ENCODE measurements at regions not wholly inside any gene's neighbourhood (a gene's known extent, or its start where the extent isn't known, plus 50 kb on each side); places are given as distances from the start of the nearest gene placed in this dataset.
A peak's percentile ranks its signal among the peaks of the same experiment; 100 is the strongest.
"Not testable (repeated sequence)": the region's sequence is repeated elsewhere in the genome, so short reads cannot be mapped to it uniquely, and the experiment has no call there.

- ATAC-seq (no peak), DNase-seq (no peak)
- Histone ChIP-seq H3K4me3 (ENCODE audit: low read length) (no peak overlapping the region), H3K4me2 (ENCODE audit: low read length) (no peak overlapping the region), H3K27me3 (ENCODE audit: low read length) (no peaks in the 10 kb centered on the region), H3K4me1 (ENCODE audit: insufficient read depth, low read length) (no peaks in the 10 kb centered on the region), H3K9ac (ENCODE audit: low read length) (no peak overlapping the region), H3K36me3 (ENCODE audit: low read depth, low read length) (peaks cover 10% of the 10 kb centered on the region), H3K9me2 (replicated peaks; ENCODE audit: low read length) (no peaks in the 10 kb centered on the region), H3F3A (ENCODE audit: low read length, unreplicated experiment) (no peaks in the 10 kb centered on the region), H4K20me1 (ENCODE audit: low read length) (peaks cover 3% of the 10 kb centered on the region; the same call in 1 of the 2 replicates), H3K9me3 (ENCODE audit: low read length) (no peaks in the 10 kb centered on the region), H3K27ac (ENCODE audit: low read length) (no peak overlapping the region), H2AFZ (ENCODE audit: low read length) (no peak overlapping the region), H3K79me2 (ENCODE audit: low read length) (peaks cover 19% of the 10 kb centered on the region)
- POLR2A ChIA-PET (ENCODE audit: unreplicated experiment), result no interaction called here
- TF ChIP-seq EZH2phosphoT487 (IDR thresholded peaks at IDR 0.05; ENCODE audit: borderline replicate concordance, low read length), result no peak
- no peak for TF ChIP-seq CTCF (conservative IDR thresholded peaks at IDR 0.05; ENCODE audit: low read depth, low read length)
- no peak for TF ChIP-seq EZH2 (IDR thresholded peaks at IDR 0.05; ENCODE audit: low read length, unreplicated experiment)
- CTCF ChIA-PET, result no interaction called here
- intact Hi-C loops (cut with micrococcal nuclease), result no loop called here
- BruUV-seq (replicated peaks), result no TSS peak
These were observed 70.5 kb upstream of the KCTD7 start for GRCh38 chr7:66558201-66558641.

GRCh38 chr7:66558660-66559465 is 69.8 kb upstream of the KCTD7 start:
- no TSS peak for BruUV-seq (replicated peaks)
- H3K36me3 ChIP-seq (ENCODE audit: low read depth, low read length), result peaks cover 10% of the 10 kb centered on the region
- no peak overlapping the region for H2AFZ ChIP-seq (ENCODE audit: low read length)
- no peak overlapping the region for H3K9ac ChIP-seq (ENCODE audit: low read length)
- H3K4me3 ChIP-seq (ENCODE audit: low read length), result no peak overlapping the region
- H3K79me2 ChIP-seq (ENCODE audit: low read length), result peaks cover 26% of the 10 kb centered on the region
- ATAC-seq, result peak; percentile 81
- H3K27me3 ChIP-seq (ENCODE audit: low read length), result no peaks in the 10 kb centered on the region
- H3K9me2 ChIP-seq (replicated peaks; ENCODE audit: low read length), result no peaks in the 10 kb centered on the region
- DNase-seq, result peak; percentile 11
- no peak overlapping the region for H3K27ac ChIP-seq (ENCODE audit: low read length)
- intact Hi-C loops (cut with micrococcal nuclease), result no loop called here
- no peaks in the 10 kb centered on the region for H3K9me3 ChIP-seq (ENCODE audit: low read length)
- ChIA-PET POLR2A (ENCODE audit: unreplicated experiment) (interaction anchor here (0.7 kb wide), 1 partner anchor 29 kb away, joined by 3 read pairs; no protein-coding TSS in a partner anchor), CTCF (no interaction called here)
- H3K4me2 ChIP-seq (ENCODE audit: low read length), result no peak overlapping the region
- H4K20me1 ChIP-seq (ENCODE audit: low read length), result peaks cover 3% of the 10 kb centered on the region; the same call in 1 of the 2 replicates
- no peaks in the 10 kb centered on the region for H3F3A ChIP-seq (ENCODE audit: low read length, unreplicated experiment)
- no peaks in the 10 kb centered on the region for H3K4me1 ChIP-seq (ENCODE audit: insufficient read depth, low read length)
- no peak for TF ChIP-seq CTCF (conservative IDR thresholded peaks at IDR 0.05; ENCODE audit: low read depth, low read length)
- no peak for TF ChIP-seq EZH2 (IDR thresholded peaks at IDR 0.05; ENCODE audit: low read length, unreplicated experiment)
- no peak for TF ChIP-seq EZH2phosphoT487 (IDR thresholded peaks at IDR 0.05; ENCODE audit: borderline replicate concordance, low read length)

- Histone ChIP-seq H3K9me3 (ENCODE audit: low read length) (no peaks in the 10 kb centered on the region), H4K20me1 (ENCODE audit: low read length) (no peaks in the 10 kb centered on the region; the same call in 1 of the 2 replicates), H3K27ac (ENCODE audit: low read length) (no peak overlapping the region), H3K9ac (ENCODE audit: low read length) (no peak overlapping the region), H3K9me2 (replicated peaks; ENCODE audit: low read length) (no peaks in the 10 kb centered on the region), H3K27me3 (ENCODE audit: low read length) (no peaks in the 10 kb centered on the region), H3K4me3 (ENCODE audit: low read length) (no peak overlapping the region), H3K4me1 (ENCODE audit: insufficient read depth, low read length) (no peaks in the 10 kb centered on the region), H3K79me2 (ENCODE audit: low read length) (peaks cover 66% of the 10 kb centered on the region), H3F3A (ENCODE audit: low read length, unreplicated experiment) (no peaks in the 10 kb centered on the region), H3K4me2 (ENCODE audit: low read length) (no peak overlapping the region), H2AFZ (ENCODE audit: low read length) (no peak overlapping the region), H3K36me3 (ENCODE audit: low read depth, low read length) (peaks cover 18% of the 10 kb centered on the region; the same call in 1 of the 2 replicates)
- ChIA-PET POLR2A (ENCODE audit: unreplicated experiment) (no interaction called here), CTCF (no interaction called here)
- no peak for DNase-seq
- intact Hi-C loops (cut with micrococcal nuclease), result no loop called here
- TF ChIP-seq EZH2 (IDR thresholded peaks at IDR 0.05; ENCODE audit: low read length, unreplicated experiment) (no peak), EZH2phosphoT487 (IDR thresholded peaks at IDR 0.05; ENCODE audit: borderline replicate concordance, low read length) (no peak), CTCF (conservative IDR thresholded peaks at IDR 0.05; ENCODE audit: low read depth, low read length) (no peak)
- BruUV-seq (replicated peaks), result no TSS peak
- no peak for ATAC-seq
These were observed 64.6 kb upstream of the KCTD7 start for GRCh38 chr7:66564045-66564444.

- CTCF ChIA-PET, result not testable (repeated sequence)
These were observed 58.5 kb upstream of the KCTD7 start for GRCh38 chr7:66570179-66570578.

More at GRCh38 chr7:66570179-66570578, 58.5 kb upstream of the KCTD7 start:
- H4K20me1 ChIP-seq (ENCODE audit: low read length); H3K9me3 ChIP-seq (ENCODE audit: low read length); H3K4me1 ChIP-seq (ENCODE audit: insufficient read depth, low read length); BruUV-seq (replicated peaks); H3F3A ChIP-seq (ENCODE audit: low read length, unreplicated experiment); H3K9ac ChIP-seq (ENCODE audit: low read length); H3K27me3 ChIP-seq (ENCODE audit: low read length); intact Hi-C loops (cut with micrococcal nuclease); H3K4me2 ChIP-seq (ENCODE audit: low read length); ATAC-seq; POLR2A ChIA-PET (ENCODE audit: unreplicated experiment); DNase-seq; H2AFZ ChIP-seq (ENCODE audit: low read length); H3K27ac ChIP-seq (ENCODE audit: low read length); H3K9me2 ChIP-seq (replicated peaks; ENCODE audit: low read length); H3K4me3 ChIP-seq (ENCODE audit: low read length): not testable (repeated sequence)
- Histone ChIP-seq H3K79me2 (ENCODE audit: low read length) (peaks cover 72% of the 10 kb centered on the region), H3K36me3 (ENCODE audit: low read depth, low read length) (peaks cover 44% of the 10 kb centered on the region)
